PC-3 (cell line): ENCODE measurements at regions not wholly inside any gene's neighbourhood (a gene's known extent, or its start where the extent isn't known, plus 50 kb on each side); places are given as distances from the start of the nearest gene placed in this dataset.

ENCODE experiments used
- EZH2 ChIP-seq: fragments of 300-600 bp; sonication (generic); IDR thresholded peaks from one replicate; pipeline ENCODE4 v1.6.1; 2017; ENCODE audit warnings: antibody characterized with exemption, mild to moderate bottlenecking, low read length; ENCODE audit not compliant: unreplicated experiment
- EZH2phosphoT487 ChIP-seq: fragments of 300-600 bp; sonication (generic); IDR thresholded peaks from 2 replicates; pipeline ENCODE4 v1.6.1; 2018; ENCODE audit warnings: mild to moderate bottlenecking, antibody characterized with exemption, low read length, borderline replicate concordance
- TF ChIP-seq, protein P1 (sequence below): fragments of 300-600 bp; sonication (generic); conservative IDR thresholded peaks from 2 replicates; pipeline ENCODE4 v1.5.1; 2017; ENCODE audit warnings: antibody characterized with exemption, low read depth, mild to moderate bottlenecking, low read length

DNA sequence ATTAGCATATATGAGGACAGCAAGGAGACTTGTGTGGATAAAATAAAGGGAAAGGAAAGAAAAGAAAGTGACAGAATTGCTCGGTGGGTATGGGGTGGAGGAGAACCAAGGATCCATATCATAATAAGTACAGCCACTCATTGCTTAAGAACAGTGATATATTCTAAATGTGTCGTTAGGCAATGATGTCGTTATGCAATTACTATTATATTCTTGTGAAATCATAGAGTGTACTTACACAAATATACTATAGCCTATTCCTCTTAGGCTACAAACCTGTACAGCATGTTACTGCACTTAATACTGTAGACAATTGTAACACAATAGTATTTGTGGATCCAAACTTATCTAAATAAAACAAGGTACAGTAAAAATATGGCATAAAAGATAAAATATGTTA is 271.1 kb downstream of the CCER1 start:
- TF ChIP-seq, protein P1, sequence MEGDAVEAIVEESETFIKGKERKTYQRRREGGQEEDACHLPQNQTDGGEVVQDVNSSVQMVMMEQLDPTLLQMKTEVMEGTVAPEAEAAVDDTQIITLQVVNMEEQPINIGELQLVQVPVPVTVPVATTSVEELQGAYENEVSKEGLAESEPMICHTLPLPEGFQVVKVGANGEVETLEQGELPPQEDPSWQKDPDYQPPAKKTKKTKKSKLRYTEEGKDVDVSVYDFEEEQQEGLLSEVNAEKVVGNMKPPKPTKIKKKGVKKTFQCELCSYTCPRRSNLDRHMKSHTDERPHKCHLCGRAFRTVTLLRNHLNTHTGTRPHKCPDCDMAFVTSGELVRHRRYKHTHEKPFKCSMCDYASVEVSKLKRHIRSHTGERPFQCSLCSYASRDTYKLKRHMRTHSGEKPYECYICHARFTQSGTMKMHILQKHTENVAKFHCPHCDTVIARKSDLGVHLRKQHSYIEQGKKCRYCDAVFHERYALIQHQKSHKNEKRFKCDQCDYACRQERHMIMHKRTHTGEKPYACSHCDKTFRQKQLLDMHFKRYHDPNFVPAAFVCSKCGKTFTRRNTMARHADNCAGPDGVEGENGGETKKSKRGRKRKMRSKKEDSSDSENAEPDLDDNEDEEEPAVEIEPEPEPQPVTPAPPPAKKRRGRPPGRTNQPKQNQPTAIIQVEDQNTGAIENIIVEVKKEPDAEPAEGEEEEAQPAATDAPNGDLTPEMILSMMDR = no peak
- no peak for TF ChIP-seq EZH2
- TF ChIP-seq EZH2phosphoT487 = no peak
